ENCODE measurements at regions not wholly inside any gene's neighbourhood (a gene's known extent, or its start where the extent isn't known, plus 50 kb on each side); places are given as distances from the start of the nearest gene placed in this dataset.

- no peak overlapping the region for H3K4me3 ChIP-seq
- H3K36me3 ChIP-seq = no peaks in the 10 kb centered on the region
- WGBS = 88% methylated on average over 6 of the region's 6 CpGs
- intact Hi-C loops (cut with DNase I) = no loop called here
- no peak overlapping the region for H3K27ac ChIP-seq
- H3K4me1 ChIP-seq (replicated peaks) = no peaks in the 10 kb centered on the region
- H3K27me3 ChIP-seq (replicated peaks; ENCODE audit: insufficient read depth) = no peaks in the 10 kb centered on the region
- TF ChIP-seq, protein P1, sequence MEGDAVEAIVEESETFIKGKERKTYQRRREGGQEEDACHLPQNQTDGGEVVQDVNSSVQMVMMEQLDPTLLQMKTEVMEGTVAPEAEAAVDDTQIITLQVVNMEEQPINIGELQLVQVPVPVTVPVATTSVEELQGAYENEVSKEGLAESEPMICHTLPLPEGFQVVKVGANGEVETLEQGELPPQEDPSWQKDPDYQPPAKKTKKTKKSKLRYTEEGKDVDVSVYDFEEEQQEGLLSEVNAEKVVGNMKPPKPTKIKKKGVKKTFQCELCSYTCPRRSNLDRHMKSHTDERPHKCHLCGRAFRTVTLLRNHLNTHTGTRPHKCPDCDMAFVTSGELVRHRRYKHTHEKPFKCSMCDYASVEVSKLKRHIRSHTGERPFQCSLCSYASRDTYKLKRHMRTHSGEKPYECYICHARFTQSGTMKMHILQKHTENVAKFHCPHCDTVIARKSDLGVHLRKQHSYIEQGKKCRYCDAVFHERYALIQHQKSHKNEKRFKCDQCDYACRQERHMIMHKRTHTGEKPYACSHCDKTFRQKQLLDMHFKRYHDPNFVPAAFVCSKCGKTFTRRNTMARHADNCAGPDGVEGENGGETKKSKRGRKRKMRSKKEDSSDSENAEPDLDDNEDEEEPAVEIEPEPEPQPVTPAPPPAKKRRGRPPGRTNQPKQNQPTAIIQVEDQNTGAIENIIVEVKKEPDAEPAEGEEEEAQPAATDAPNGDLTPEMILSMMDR (IDR thresholded peaks at IDR 0.05) = no peak
- TF ChIP-seq POLR2A (IDR thresholded peaks at IDR 0.05) = no peak
- H3K9me3 ChIP-seq = no peaks in the 10 kb centered on the region
- no peak for DNase-seq (ENCODE audit: low spot score)
Observed at GRCh38 chr2:2890901-2891300, 486.7 kb downstream of the EIPR1 start.

DNA sequence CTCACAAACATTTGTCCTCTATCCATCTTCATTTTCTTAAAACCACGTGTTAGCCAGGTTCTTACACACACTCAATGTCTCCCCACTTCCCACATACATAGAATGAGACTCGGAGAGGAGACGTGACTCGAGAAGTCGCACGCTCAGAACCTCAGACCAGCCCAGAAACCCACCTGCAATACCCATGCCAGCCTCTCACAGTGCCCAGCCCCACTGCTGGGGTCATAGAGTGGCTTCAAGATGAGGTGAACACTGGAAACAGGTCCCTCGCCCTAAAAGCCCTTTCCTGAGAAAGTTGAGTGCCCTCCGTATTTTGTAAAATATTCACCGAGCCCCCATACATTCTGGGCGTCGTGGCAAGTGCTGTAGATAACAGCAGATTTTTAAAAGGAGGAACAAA is 487.4 kb downstream of the EIPR1 start:
- H3K4me3 ChIP-seq = no peak overlapping the region
- no peak for DNase-seq (ENCODE audit: low spot score)
- intact Hi-C loops (cut with DNase I) = no loop called here
- 86% methylated on average over 11 of the region's 11 CpGs for WGBS
- H3K36me3 ChIP-seq = no peaks in the 10 kb centered on the region
- no peaks in the 10 kb centered on the region for H3K9me3 ChIP-seq
- no peaks in the 10 kb centered on the region for H3K27me3 ChIP-seq (replicated peaks; ENCODE audit: insufficient read depth)
- no peak for TF ChIP-seq POLR2AphosphoS5 (IDR thresholded peaks at IDR 0.05)
- TF ChIP-seq POLR2A (IDR thresholded peaks at IDR 0.05) = no peak
- TF ChIP-seq, protein P1 (IDR thresholded peaks at IDR 0.05) = no peak
- H3K27ac ChIP-seq = no peak overlapping the region
- H3K4me1 ChIP-seq (replicated peaks) = no peaks in the 10 kb centered on the region

- no peaks in the 10 kb centered on the region for H3K4me1 ChIP-seq (replicated peaks)
- WGBS = 92% methylated on average over 17 of the region's 17 CpGs
- no peak for DNase-seq (ENCODE audit: low spot score)
- H3K27ac ChIP-seq = no peak overlapping the region
- no peaks in the 10 kb centered on the region for H3K36me3 ChIP-seq
- H3K9me3 ChIP-seq = no peaks in the 10 kb centered on the region
- TF ChIP-seq, protein P1 (IDR thresholded peaks at IDR 0.05) = no peak
- TF ChIP-seq POLR2AphosphoS5 (IDR thresholded peaks at IDR 0.05) = no peak
- TF ChIP-seq POLR2A (IDR thresholded peaks at IDR 0.05) = no peak
- no peak overlapping the region for H3K4me3 ChIP-seq
- H3K27me3 ChIP-seq (replicated peaks; ENCODE audit: insufficient read depth) = no peaks in the 10 kb centered on the region
- intact Hi-C loops (cut with DNase I) = no loop called here
Observed at GRCh38 chr2:2889646-2890045, 488.0 kb downstream of the EIPR1 start.

DNA sequence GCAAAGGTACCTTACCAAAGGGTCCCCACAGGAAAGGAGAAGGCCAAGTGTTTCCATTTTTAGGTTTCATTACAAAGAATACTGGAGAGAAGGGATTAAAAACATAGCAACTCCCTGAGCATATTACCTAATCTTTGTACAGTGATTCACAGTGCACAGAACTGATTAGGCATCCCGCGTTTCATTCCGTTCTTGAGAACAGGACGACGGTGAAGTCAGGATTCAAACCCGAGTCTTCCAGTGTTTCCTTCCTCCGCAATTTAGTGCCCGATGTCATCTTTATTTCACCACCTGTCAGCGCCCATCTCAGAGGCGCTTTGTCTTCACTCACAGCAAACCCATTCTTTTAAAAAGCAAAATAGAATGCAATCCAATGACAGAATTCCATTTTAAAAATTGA is 488.5 kb downstream of the EIPR1 start:
- DNase-seq (ENCODE audit: low spot score) = no peak
- H3K27me3 ChIP-seq (replicated peaks; ENCODE audit: insufficient read depth) = no peaks in the 10 kb centered on the region
- H3K9me3 ChIP-seq = no peaks in the 10 kb centered on the region
- no peaks in the 10 kb centered on the region for H3K4me1 ChIP-seq (replicated peaks)
- WGBS = 91% methylated on average over 10 of the region's 10 CpGs
- intact Hi-C loops (cut with DNase I) = no loop called here
- TF ChIP-seq, protein P1 (IDR thresholded peaks at IDR 0.05) = no peak
- TF ChIP-seq POLR2A (IDR thresholded peaks at IDR 0.05) (no peak), POLR2AphosphoS5 (IDR thresholded peaks at IDR 0.05) (no peak)
- H3K27ac ChIP-seq = no peak overlapping the region
- no peak overlapping the region for H3K4me3 ChIP-seq
- no peaks in the 10 kb centered on the region for H3K36me3 ChIP-seq

DNA sequence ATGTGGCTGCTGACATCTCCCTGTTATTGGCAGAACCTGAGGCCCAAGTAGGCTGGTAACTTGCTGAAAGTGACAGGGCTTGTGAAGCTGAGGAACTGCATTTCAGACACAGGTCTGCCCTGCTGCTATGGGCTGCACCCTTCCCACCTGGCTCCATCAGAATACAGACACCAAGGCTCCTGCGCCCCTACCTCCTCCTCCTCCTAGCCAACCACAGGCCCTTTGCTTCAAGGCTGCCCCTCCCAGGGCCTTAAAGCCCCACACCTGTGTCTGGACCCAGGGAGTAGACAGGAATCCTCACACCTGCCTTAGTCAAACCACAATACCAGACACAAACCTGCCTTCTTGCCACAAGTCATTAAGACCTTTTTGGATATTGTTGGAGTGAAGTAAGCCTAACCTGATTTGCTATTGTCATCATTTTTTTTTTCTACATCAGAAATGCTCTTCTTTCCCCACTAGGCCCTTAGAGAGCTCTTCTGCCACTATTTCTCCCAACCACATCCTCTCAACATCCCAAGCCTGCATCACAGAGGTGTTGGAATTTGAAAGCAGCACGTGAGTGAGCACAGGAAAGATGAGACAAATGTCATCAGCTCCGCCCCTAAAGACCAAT is 489.7 kb downstream of the EIPR1 start:
- H3K9me3 ChIP-seq = no peaks in the 10 kb centered on the region
- no peak overlapping the region for H3K27ac ChIP-seq
- H3K4me1 ChIP-seq (replicated peaks) = no peaks in the 10 kb centered on the region
- 71% methylated on average over 3 of the region's 3 CpGs for WGBS
- H3K27me3 ChIP-seq (replicated peaks; ENCODE audit: insufficient read depth) = no peaks in the 10 kb centered on the region
- intact Hi-C loops (cut with DNase I) = no loop called here
- no peaks in the 10 kb centered on the region for H3K36me3 ChIP-seq
- TF ChIP-seq, protein P1 (IDR thresholded peaks at IDR 0.05) = no peak
- TF ChIP-seq POLR2AphosphoS5 (IDR thresholded peaks at IDR 0.05) (no peak), POLR2A (IDR thresholded peaks at IDR 0.05) (no peak)
- no peak for DNase-seq (ENCODE audit: low spot score)
- no peak overlapping the region for H3K4me3 ChIP-seq
